Peyer's patch (tissue), 4 donors: ENCODE measurements at regions not wholly inside any gene's neighbourhood (a gene's known extent, or its start where the extent isn't known, plus 50 kb on each side); places are given as distances from the start of the nearest gene placed in this dataset.

Experiments used
- DNase-seq, 3 donors: peaks; one replicate each; pipeline ENCODE4 v3.0.0-alpha.2; 2017 to 2019
- H3K27ac ChIP-seq, 4 donors: fragments of 200-600 bp; sonication (generic); one replicate each; pipeline ENCODE4 v1.5.1; 2016 to 2019
- H3K27me3 ChIP-seq, 2 donors: fragments of 200-600 bp; sonication (generic); one replicate each; pipeline ENCODE4 v1.5.1; 2019
- H3K36me3 ChIP-seq, 3 donors: fragments of 200-600 bp; sonication (generic); one replicate each; pipeline ENCODE4 v1.5.1; 2016 to 2019
- H3K4me1 ChIP-seq, 4 donors: fragments of 200-600 bp; sonication (generic); one replicate each; pipeline ENCODE4 v1.5.1; 2016 to 2019
- H3K4me3 ChIP-seq, 4 donors: fragments of 200-600 bp; sonication (generic); 1 replicate in 3 of 4; 2 replicates in 1 of 4; pipeline ENCODE4 v1.5.1; 2016 to 2019; ENCODE audit warnings: mild to moderate bottlenecking in 1 of 4
- H3K9me3 ChIP-seq, 4 donors: fragments of 200-600 bp; sonication (generic); one replicate each; pipeline ENCODE4 v1.5.1; 2016 to 2019; ENCODE audit warnings: mild to moderate bottlenecking in 1 of 4
- CTCF ChIP-seq, 6 experiments: fragments of 450-650 bp in 4 of 6; fragments of 200-600 bp in 2 of 6; sonication (generic) in 1 of 6; IDR thresholded peaks; one replicate each; pipeline ENCODE4 v1.5.1; 2017 to 2019; ENCODE audit warnings: antibody characterized with exemption in 6 of 6, mild to moderate bottlenecking in 3 of 6, moderate library complexity in 1 of 6
- POLR2A ChIP-seq, 2 donors: fragments of 450-650 bp; IDR thresholded peaks; one replicate each; pipeline ENCODE4 v1.5.1; 2017; ENCODE audit warnings: antibody characterized with exemption in 2 of 2, mild to moderate bottlenecking in 2 of 2, moderate library complexity in 2 of 2

- H3K27me3 ChIP-seq, result no peaks in the 10 kb centered on the region
- no peak overlapping the region for H3K4me3 ChIP-seq
- TF ChIP-seq CTCF (IDR thresholded peaks at IDR 0.05) (no peak), POLR2A (IDR thresholded peaks at IDR 0.05) (no peak)
- no peak for DNase-seq
- no peaks in the 10 kb centered on the region for H3K36me3 ChIP-seq
- H3K9me3 ChIP-seq, result no peaks in the 10 kb centered on the region
- no peaks in the 10 kb centered on the region for H3K4me1 ChIP-seq
- H3K27ac ChIP-seq, result no peak overlapping the region
Measured at GRCh38 chr12:58202933-58203718, 261.8 kb downstream of the ATP23 start.

GRCh38 chr12:58204071-58204470, 262.7 kb downstream of the ATP23 start:
- Histone ChIP-seq H3K4me3 (no peak overlapping the region), H3K9me3 (no peaks in the 10 kb centered on the region), H3K27ac (no peak overlapping the region), H3K36me3 (no peaks in the 10 kb centered on the region), H3K4me1 (no peaks in the 10 kb centered on the region), H3K27me3 (no peaks in the 10 kb centered on the region)
- TF ChIP-seq CTCF (IDR thresholded peaks at IDR 0.05), result no peak
- no peak for TF ChIP-seq POLR2A (IDR thresholded peaks at IDR 0.05)
- DNase-seq, result no peak

GRCh38 chr12:58206876-58207275, 265.5 kb downstream of the ATP23 start:
- H3K9me3 ChIP-seq, result no peaks in the 10 kb centered on the region

GRCh38 chr12:58211211-58211610, 269.8 kb downstream of the ATP23 start:
- no peaks in the 10 kb centered on the region for H3K27me3 ChIP-seq
- TF ChIP-seq POLR2A (IDR thresholded peaks at IDR 0.05) (no peak), CTCF (IDR thresholded peaks at IDR 0.05) (no peak)
- H3K9me3 ChIP-seq, result no peaks in the 10 kb centered on the region
- DNase-seq, result no peak
- H3K4me3 ChIP-seq, result no peak overlapping the region
- no peak overlapping the region for H3K27ac ChIP-seq
- no peaks in the 10 kb centered on the region for H3K4me1 ChIP-seq
- H3K36me3 ChIP-seq, result no peaks in the 10 kb centered on the region

More at GRCh38 chr12:58206876-58207275, 265.5 kb downstream of the ATP23 start:
- Histone ChIP-seq H3K4me3 (no peak overlapping the region), H3K4me1 (no peaks in the 10 kb centered on the region), H3K27me3 (no peaks in the 10 kb centered on the region), H3K27ac (no peak overlapping the region), H3K36me3 (no peaks in the 10 kb centered on the region)
- DNase-seq, result no peak
- TF ChIP-seq POLR2A (IDR thresholded peaks at IDR 0.05) (no peak), CTCF (IDR thresholded peaks at IDR 0.05) (no peak)

- H3K36me3 ChIP-seq, result no peaks in the 10 kb centered on the region
- DNase-seq, result no peak
- H3K4me3 ChIP-seq, result no peak overlapping the region
- H3K4me1 ChIP-seq, result no peaks in the 10 kb centered on the region
- TF ChIP-seq POLR2A (IDR thresholded peaks at IDR 0.05) (no peak), CTCF (IDR thresholded peaks at IDR 0.05) (no peak)
- no peak overlapping the region for H3K27ac ChIP-seq
- H3K9me3 ChIP-seq, result no peaks in the 10 kb centered on the region
- H3K27me3 ChIP-seq, result no peaks in the 10 kb centered on the region
Measured at GRCh38 chr12:58217130-58217529, 275.8 kb downstream of the ATP23 start.
